ENCODE measurements at regions not wholly inside any gene's neighbourhood (a gene's known extent, or its start where the extent isn't known, plus 50 kb on each side); places are given as distances from the start of the nearest gene placed in this dataset.

DNA sequence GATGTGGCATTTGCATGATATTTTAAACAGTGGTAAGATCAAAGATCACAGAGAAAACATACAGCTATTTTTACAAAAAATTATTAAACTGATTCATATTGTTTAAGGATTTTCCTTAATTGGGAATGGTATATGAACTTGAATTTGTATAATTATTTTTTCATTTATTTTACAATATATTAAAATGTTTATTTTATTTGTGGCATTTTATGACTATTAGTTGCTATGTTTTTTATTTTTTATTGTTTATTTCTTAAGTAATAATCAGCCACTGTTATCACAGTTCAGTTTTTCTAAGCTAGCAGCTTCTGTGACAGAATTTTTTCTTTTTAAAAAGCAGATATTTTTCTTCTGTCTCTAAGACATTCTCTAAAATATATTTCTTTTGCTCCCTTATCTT, 387.0 kb upstream of the KHDRBS2 start:
- FAIRE-seq, result no peak

More for the DNA sequence above, 387.0 kb upstream of the KHDRBS2 start:
- no peak overlapping the region for H3K27ac ChIP-seq (ENCODE audit: insufficient read depth, low read depth, low read length)
- no peak for TF ChIP-seq POLR2AphosphoS5 (IDR thresholded peaks at IDR 0.05; ENCODE audit: insufficient read depth, low read depth, low read length)
- no peak for TF ChIP-seq GATA2 (IDR thresholded peaks at IDR 0.05; ENCODE audit: insufficient read depth, insufficient read length, low read depth, low read length)
- no peak for TF ChIP-seq FOS (IDR thresholded peaks at IDR 0.05; ENCODE audit: borderline replicate concordance, insufficient read depth, low read length)
- TF ChIP-seq, protein P1, sequence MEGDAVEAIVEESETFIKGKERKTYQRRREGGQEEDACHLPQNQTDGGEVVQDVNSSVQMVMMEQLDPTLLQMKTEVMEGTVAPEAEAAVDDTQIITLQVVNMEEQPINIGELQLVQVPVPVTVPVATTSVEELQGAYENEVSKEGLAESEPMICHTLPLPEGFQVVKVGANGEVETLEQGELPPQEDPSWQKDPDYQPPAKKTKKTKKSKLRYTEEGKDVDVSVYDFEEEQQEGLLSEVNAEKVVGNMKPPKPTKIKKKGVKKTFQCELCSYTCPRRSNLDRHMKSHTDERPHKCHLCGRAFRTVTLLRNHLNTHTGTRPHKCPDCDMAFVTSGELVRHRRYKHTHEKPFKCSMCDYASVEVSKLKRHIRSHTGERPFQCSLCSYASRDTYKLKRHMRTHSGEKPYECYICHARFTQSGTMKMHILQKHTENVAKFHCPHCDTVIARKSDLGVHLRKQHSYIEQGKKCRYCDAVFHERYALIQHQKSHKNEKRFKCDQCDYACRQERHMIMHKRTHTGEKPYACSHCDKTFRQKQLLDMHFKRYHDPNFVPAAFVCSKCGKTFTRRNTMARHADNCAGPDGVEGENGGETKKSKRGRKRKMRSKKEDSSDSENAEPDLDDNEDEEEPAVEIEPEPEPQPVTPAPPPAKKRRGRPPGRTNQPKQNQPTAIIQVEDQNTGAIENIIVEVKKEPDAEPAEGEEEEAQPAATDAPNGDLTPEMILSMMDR (IDR thresholded peaks at IDR 0.05; ENCODE audit: extremely low read depth in 1 of 2, insufficient read depth in 1 of 2, low read depth in 1 of 2, low read length in 2 of 2), result no peak
- no peak for TF ChIP-seq POLR2A (IDR thresholded peaks at IDR 0.05; ENCODE audit: low read depth, low read length)
- TF ChIP-seq, protein P2, sequence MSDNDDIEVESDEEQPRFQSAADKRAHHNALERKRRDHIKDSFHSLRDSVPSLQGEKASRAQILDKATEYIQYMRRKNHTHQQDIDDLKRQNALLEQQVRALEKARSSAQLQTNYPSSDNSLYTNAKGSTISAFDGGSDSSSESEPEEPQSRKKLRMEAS (IDR thresholded peaks at IDR 0.05; ENCODE audit: insufficient read depth, insufficient read length), result no peak
- TF ChIP-seq MYC (IDR thresholded peaks at IDR 0.05; ENCODE audit: low read depth, low read length), result no peak
- TF ChIP-seq EZH2 (IDR thresholded peaks at IDR 0.05; ENCODE audit: borderline replicate concordance, low read depth, low read length, severe bottlenecking), result no peak
- no peak for TF ChIP-seq JUN (IDR thresholded peaks at IDR 0.05; ENCODE audit: borderline replicate concordance, insufficient read depth, insufficient read length, low read depth)
- no peaks in the 10 kb centered on the region for H4K20me1 ChIP-seq (replicated peaks; ENCODE audit: control insufficient read depth, extremely low read depth, insufficient read depth, low read length)
- intact Hi-C loops (cut with micrococcal nuclease), result no loop called here
- dilution Hi-C loops (cut with MboI; ENCODE audit: extremely low pct_ligation_motif_present, low sequenced_read_pairs), result no loop called here
- no peak overlapping the region for H3K4me2 ChIP-seq (ENCODE audit: insufficient read depth, low read length)
- no peak overlapping the region for H2AFZ ChIP-seq (ENCODE audit: low read depth, low read length)
- no peaks in the 10 kb centered on the region for H3K27me3 ChIP-seq (ENCODE audit: control insufficient read depth in 2 of 2, insufficient read depth in 2 of 2, low read length in 2 of 2)
- CTCF ChIA-PET, result no interaction called here
- H3K9me1 ChIP-seq (replicated peaks; ENCODE audit: control insufficient read depth, extremely low read depth, insufficient read depth, low read length), result no peaks in the 10 kb centered on the region
- POLR2A ChIA-PET, result no interaction called here
- no peaks in the 10 kb centered on the region for H3K79me2 ChIP-seq (ENCODE audit: control insufficient read depth, insufficient read depth, low read length)
- H3K9ac ChIP-seq (replicated peaks; ENCODE audit: extremely low read depth, insufficient read depth, low read length), result no peak overlapping the region
- no peaks in the 10 kb centered on the region for H3K4me1 ChIP-seq (ENCODE audit: control insufficient read depth, extremely low read depth, insufficient read depth, low read length)
- no TSS peak for BruUV-seq (replicated peaks)
- H3K36me3 ChIP-seq (ENCODE audit: control insufficient read depth in 2 of 2, extremely low read depth in 1 of 2, insufficient read depth in 2 of 2, low read length in 2 of 2), result no peaks in the 10 kb centered on the region
- H3K9me3 ChIP-seq (replicated peaks; ENCODE audit: control insufficient read depth, insufficient read depth, low read length), result peaks cover 2% of the 10 kb centered on the region
- H3K4me3 ChIP-seq (replicated peaks in 1 of 3; ENCODE audit: insufficient read depth in 1 of 3, low read depth in 1 of 3, low read length in 3 of 3), result no peak overlapping the region
- DNase-seq (ENCODE audit: low read depth, low spot score), result no peak
